GM18508 (cell line): ENCODE measurements at regions not wholly inside any gene's neighbourhood (a gene's known extent, or its start where the extent isn't known, plus 50 kb on each side); places are given as distances from the start of the nearest gene placed in this dataset.
"Not testable (repeated sequence)": the region's sequence is repeated elsewhere in the genome, so short reads cannot be mapped to it uniquely, and the experiment has no call there.

Experiments
- ATAC-seq: cut with Tn5 transposase; IDR thresholded peaks from one replicate; pipeline ENCODE4 v1.9.1; 2021; ENCODE audit warnings: moderate number of reproducible peaks; ENCODE audit not compliant: insufficient read depth, unreplicated experiment

GRCh38 chrX:40383360-40383759, 197.4 kb upstream of the ATP6AP2 start:
- no peak for ATAC-seq

GRCh38 chrX:40380655-40381488, 199.9 kb upstream of the ATP6AP2 start:
- no peak for ATAC-seq

GRCh38 chrX:40377684-40378083, 203.1 kb upstream of the ATP6AP2 start:
- ATAC-seq = no peak

- ATAC-seq = no peak
Observed at GRCh38 chrX:40374486-40374885, 206.3 kb upstream of the ATP6AP2 start.

GRCh38 chrX:40373641-40374040, 207.1 kb upstream of the ATP6AP2 start:
- no peak for ATAC-seq

- ATAC-seq = no peak
Observed at GRCh38 chrX:40373025-40373424, 207.7 kb upstream of the ATP6AP2 start.

GRCh38 chrX:40371376-40371775, 209.4 kb upstream of the ATP6AP2 start:
- ATAC-seq = no peak

GRCh38 chrX:40368611-40369061, 212.1 kb upstream of the ATP6AP2 start:
- ATAC-seq = no peak

- no peak for ATAC-seq
Observed at GRCh38 chrX:40366661-40367060, 214.1 kb upstream of the ATP6AP2 start.

GRCh38 chrX:40362291-40362690, 218.5 kb upstream of the ATP6AP2 start:
- ATAC-seq = not testable (repeated sequence)

GRCh38 chrX:40360557-40360956, 220.2 kb upstream of the ATP6AP2 start:
- ATAC-seq = no peak

GRCh38 chrX:40359593-40359992, 221.2 kb upstream of the ATP6AP2 start:
- no peak for ATAC-seq

- ATAC-seq = no peak
Observed at GRCh38 chrX:40358994-40359393, 221.8 kb upstream of the ATP6AP2 start.

- ATAC-seq = no peak
Observed at GRCh38 chrX:40349251-40349650, 231.5 kb upstream of the ATP6AP2 start.

- no peak for ATAC-seq
Observed at GRCh38 chrX:40346379-40346778, 234.4 kb upstream of the ATP6AP2 start.

GRCh38 chrX:40343319-40343718, 237.5 kb upstream of the ATP6AP2 start:
- no peak for ATAC-seq

GRCh38 chrX:40340116-40340515, 240.7 kb upstream of the ATP6AP2 start:
- ATAC-seq = no peak

GRCh38 chrX:40333344-40333743, 235.6 kb upstream of the BCOR start:
- ATAC-seq = no peak

- no peak for ATAC-seq
Observed at GRCh38 chrX:40331762-40332161, 234.0 kb upstream of the BCOR start.

- no peak for ATAC-seq
Observed at GRCh38 chrX:40331353-40331752, 233.6 kb upstream of the BCOR start.

GRCh38 chrX:40329616-40330015, 231.9 kb upstream of the BCOR start:
- ATAC-seq = no peak

- ATAC-seq = no peak
Observed at GRCh38 chrX:40327085-40327484, 229.3 kb upstream of the BCOR start.
